Left ventricle myocardium inferior (tissue), 1 donor: ENCODE measurements at regions not wholly inside any gene's neighbourhood (a gene's known extent, or its start where the extent isn't known, plus 50 kb on each side); places are given as distances from the start of the nearest gene placed in this dataset.

Experiments
- DNase-seq: peaks from one replicate; pipeline ENCODE4 v3.0.0-alpha.2; 2020
- H3K27ac ChIP-seq: fragments of 200-600 bp; replicated peaks from 2 replicates; pipeline ENCODE4 v1.8.0; 2021
- H3K27me3 ChIP-seq: fragments of 200-600 bp; 2 replicates; pipeline ENCODE4 v1.8.0; 2021; ENCODE audit warnings: low read depth
- H3K36me3 ChIP-seq: fragments of 200-600 bp; 2 replicates; pipeline ENCODE4 v1.8.0; 2021
- H3K4me1 ChIP-seq: fragments of 200-600 bp; 2 replicates; pipeline ENCODE4 v1.8.0; 2021
- H3K4me3 ChIP-seq: fragments of 200-600 bp; 2 replicates; pipeline ENCODE4 v1.8.0; 2021; ENCODE audit warnings: mild to moderate bottlenecking, moderate library complexity
- H3K9me3 ChIP-seq: fragments of 200-600 bp; replicated peaks from 2 replicates; pipeline ENCODE4 v1.8.0; 2021
- CTCF ChIP-seq: fragments of 200-600 bp; IDR thresholded peaks from 2 replicates; pipeline ENCODE4 v1.8.0; 2021; ENCODE audit warnings: antibody characterized with exemption, mild to moderate bottlenecking, borderline replicate concordance
- intact Hi-C: fragments of 100-400 bp; cut with micrococcal nuclease; formaldehyde crosslinking; loops from one replicate; pipeline ENCODE4 v1.11.0; 2022
- donor health status: DM: no; HTN: yes; CAD: no; lungs with severe emphysema.

- intact Hi-C loops: no loop called here
- Histone ChIP-seq H3K27me3 (no peaks in the 10 kb centered on the region), H3K9me3 (no peaks in the 10 kb centered on the region), H3K27ac (peak overlapping the region; percentile 76), H3K4me3 (no peak overlapping the region), H3K4me1 (peaks cover 44% of the 10 kb centered on the region), H3K36me3 (no peaks in the 10 kb centered on the region)
- no peak for TF ChIP-seq CTCF
- DNase-seq: no peak
Observed at GRCh38 chr1:183711165-183711682, 58.1 kb upstream of the APOBEC4 start.

GRCh38 chr1:183710734-183711133 lies 57.6 kb upstream of the APOBEC4 start:
- DNase-seq: no peak
- no peaks in the 10 kb centered on the region for H3K9me3 ChIP-seq
- no peak for TF ChIP-seq CTCF
- intact Hi-C loops: no loop called here
- H3K4me3 ChIP-seq: no peak overlapping the region
- H3K36me3 ChIP-seq: no peaks in the 10 kb centered on the region
- H3K27ac ChIP-seq: no peak overlapping the region
- H3K27me3 ChIP-seq: no peaks in the 10 kb centered on the region
- H3K4me1 ChIP-seq: peaks cover 39% of the 10 kb centered on the region

- no peaks in the 10 kb centered on the region for H3K27me3 ChIP-seq
- no peak for DNase-seq
- no peaks in the 10 kb centered on the region for H3K36me3 ChIP-seq
- H3K9me3 ChIP-seq: no peaks in the 10 kb centered on the region
- H3K27ac ChIP-seq: no peak overlapping the region
- TF ChIP-seq CTCF: no peak
- H3K4me1 ChIP-seq: peaks cover 38% of the 10 kb centered on the region
- intact Hi-C loops: no loop called here
- H3K4me3 ChIP-seq: no peak overlapping the region
Observed at GRCh38 chr1:183710333-183710732, 57.2 kb upstream of the APOBEC4 start.

GRCh38 chr1:183704131-183704530 lies 51.0 kb upstream of the APOBEC4 start:
- TF ChIP-seq CTCF: no peak
- peaks cover 13% of the 10 kb centered on the region for H3K4me1 ChIP-seq
- no peak overlapping the region for H3K27ac ChIP-seq
- no peaks in the 10 kb centered on the region for H3K27me3 ChIP-seq
- H3K4me3 ChIP-seq: no peak overlapping the region
- no peak for DNase-seq
- H3K36me3 ChIP-seq: no peaks in the 10 kb centered on the region
- no peaks in the 10 kb centered on the region for H3K9me3 ChIP-seq
- intact Hi-C loops: no loop called here
